SW480 (cell line): ENCODE measurements at regions not wholly inside any gene's neighbourhood (a gene's known extent, or its start where the extent isn't known, plus 50 kb on each side); places are given as distances from the start of the nearest gene placed in this dataset.

Experiments used
- DNase-seq: peaks from one replicate; pipeline ENCODE4 v3.0.0-alpha.2; 2016; ENCODE audit warnings: low spot score

DNA sequence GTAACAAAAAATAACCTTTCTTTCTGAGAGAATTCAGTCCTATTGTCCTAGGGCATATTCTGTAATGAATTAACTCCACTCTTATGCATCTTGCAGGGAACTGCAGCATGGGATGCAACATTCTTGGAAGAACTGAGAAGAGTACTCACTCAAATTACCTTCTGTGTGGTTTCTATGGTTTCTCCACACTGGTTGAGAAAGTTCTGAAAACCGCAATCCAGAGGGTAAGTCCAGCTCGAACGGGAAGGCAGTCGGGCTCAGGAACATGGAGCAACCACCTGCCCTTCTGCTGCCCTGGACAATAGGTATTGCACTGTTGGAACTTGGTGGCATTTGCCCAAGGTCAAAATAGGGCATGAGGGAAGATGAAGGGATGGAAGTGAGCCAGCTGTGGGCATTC is 59.6 kb upstream of the CDK13 start:
- DNase-seq = no peak

DNA sequence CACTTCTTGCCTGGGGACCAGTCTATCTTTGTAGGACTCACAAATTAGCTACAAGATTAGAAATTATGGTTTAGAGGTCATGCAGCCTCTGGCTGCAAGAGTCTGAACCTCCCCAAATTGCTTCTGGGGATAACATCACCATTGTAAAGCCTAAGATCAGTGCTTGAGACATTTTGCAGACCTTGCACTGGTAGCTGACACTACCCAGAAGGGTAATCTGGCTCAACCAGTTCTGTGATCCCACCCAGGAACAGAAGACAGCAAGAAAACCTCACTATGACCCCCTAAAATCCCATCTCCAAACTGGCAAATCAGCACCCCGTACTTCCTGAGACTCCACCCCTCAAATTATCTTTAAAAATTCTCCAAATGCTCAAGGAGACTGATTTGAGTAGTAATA is 58.2 kb upstream of the CDK13 start:
- no peak for DNase-seq

DNA sequence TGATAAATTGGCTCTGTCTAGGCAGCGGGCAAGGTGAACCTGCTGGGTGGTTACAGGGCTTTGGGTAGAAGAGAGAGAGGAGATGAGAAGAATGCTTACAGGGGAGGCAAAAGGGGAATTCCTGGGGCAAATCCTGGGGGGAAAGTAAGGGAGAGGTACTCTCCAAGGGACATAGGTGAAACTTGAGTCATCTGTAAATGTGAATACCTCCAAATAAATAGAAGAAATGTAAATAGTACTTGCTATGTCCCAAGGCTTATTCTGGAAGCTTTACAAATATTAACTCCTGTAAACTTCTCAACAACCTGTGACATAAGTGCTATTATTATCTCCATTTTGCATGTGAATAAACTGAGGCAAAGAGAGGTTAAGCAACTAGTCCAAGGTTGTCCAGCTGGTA is 57.7 kb upstream of the CDK13 start:
- DNase-seq = no peak

DNA sequence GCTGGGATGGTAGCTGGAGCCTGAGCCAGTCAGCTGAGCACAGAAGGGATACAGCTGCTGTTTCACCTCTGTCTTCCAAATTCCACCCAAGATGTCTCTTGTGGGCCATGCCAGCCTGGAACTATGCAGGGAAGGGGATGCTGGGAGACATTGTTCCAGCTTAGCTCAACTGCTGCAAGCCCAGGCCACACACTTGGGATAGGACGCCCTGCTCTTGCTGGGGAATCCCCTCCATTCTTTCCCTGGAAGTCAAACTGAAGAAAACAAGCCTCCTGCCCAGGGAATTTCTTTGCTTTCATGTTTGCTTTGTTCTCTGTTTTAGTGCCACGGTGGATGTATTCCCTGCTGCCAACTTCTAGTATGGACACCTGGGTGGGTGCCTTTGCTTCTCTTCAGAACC is 55.2 kb upstream of the CDK13 start:
- no peak for DNase-seq

DNA sequence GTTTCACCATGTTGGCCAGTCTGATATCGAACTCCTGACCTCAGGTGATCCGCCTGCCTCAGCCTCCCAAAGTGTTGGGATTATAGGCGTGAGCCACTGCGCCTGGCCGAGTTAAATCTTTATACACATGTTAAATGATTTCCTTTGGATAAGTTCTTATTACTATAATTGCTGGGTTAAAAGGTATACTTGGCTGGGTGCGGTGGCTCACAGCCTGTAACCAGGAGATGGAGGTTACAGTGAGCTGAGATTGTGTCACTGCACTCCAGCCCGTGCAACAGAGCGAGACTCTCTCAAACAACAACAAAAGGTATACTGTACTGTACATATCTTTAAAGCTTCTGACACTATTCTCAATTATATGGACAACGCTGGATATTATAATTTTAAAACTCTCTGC is 53.2 kb upstream of the CDK13 start:
- DNase-seq = no peak

DNA sequence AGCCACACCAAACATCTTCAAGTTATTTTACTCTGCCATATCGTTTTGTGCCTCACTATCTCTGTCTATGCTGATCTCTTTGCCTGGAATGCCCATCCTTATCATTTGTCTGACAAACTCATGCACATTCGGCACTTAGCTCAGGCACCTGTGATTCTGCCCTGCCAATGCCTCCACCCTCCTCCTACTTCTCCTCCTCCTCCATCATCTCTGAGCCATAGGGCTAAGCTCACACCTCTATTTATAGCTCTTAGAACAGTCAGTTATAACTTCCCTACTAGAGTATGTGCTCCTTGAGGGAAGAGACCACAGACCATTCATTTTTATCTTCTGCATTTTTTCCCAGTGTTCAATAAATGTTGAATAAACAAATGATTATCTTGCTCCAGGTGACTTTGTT is 51.2 kb upstream of the CDK13 start:
- DNase-seq = no peak
